Globus pallidus (tissue), 1 donor: ENCODE measurements at regions not wholly inside any gene's neighbourhood (a gene's known extent, or its start where the extent isn't known, plus 50 kb on each side); places are given as distances from the start of the nearest gene placed in this dataset.

Experiments used
- DNase-seq: peaks from one replicate; pipeline ENCODE4 v3.0.0-alpha.2; 2015; ENCODE audit warnings: low spot score

GRCh38 chrY:8202837-8203236 is 1134.4 kb upstream of the TSPY4 start:
- no peak for DNase-seq

DNA sequence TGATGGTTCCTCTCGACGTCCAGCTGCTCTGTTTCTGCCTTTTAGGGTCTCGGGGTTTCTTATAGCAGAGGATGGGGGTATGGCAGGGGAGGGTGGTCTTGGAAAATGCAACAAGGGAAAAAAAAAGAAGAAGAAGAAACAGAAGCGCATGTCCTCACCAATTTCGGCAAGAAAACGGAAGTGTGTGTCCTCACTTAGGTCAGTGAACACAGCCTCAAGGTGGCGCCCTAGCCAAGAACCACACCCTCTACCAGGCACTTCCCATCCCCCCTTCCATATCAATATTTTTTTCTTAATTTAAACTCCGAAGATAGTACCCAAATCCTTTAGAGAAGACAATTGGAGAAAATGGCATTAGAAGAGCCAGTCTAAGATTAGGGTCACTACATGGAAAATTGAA is 1096.1 kb upstream of the TSPY4 start:
- DNase-seq = no peak

DNA sequence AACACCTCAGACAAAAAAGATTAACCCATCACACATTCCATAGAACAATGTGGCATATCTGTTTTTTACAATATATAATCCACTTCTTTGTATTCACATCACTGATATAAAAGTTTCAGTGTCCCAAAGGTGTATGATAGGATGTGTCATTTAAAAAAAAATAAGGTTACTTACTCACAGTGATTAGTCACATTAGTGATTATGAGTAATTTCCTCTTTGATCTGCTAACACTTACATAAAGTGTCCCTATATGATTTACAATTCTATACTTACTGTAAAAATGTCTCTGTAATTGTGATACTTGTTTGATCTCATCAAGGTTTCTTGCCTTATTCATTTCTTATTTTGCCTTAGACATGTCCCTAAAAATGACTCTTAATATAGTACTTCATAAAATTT is 1063.5 kb upstream of the TSPY4 start:
- no peak for DNase-seq

DNA sequence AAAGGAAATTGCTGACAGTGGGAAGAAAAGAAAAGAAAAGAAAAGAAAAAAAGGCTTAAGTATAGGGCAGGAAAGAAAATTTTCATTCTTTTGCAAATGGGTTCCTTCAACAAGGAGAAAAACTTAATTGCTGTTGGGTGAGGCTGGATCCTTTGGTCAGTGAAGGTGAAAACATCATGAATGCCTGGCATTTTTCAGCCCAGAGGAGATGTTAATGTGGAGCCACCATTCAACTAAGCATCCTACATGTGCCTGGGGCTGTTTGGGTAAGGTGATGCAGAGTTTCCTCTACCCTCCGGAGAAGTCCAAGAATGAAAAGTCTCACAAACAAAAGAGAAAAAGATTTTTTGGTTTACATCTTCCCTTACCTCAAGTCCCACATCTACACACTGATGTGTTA is 1032.2 kb upstream of the TSPY4 start:
- DNase-seq = no peak

DNA sequence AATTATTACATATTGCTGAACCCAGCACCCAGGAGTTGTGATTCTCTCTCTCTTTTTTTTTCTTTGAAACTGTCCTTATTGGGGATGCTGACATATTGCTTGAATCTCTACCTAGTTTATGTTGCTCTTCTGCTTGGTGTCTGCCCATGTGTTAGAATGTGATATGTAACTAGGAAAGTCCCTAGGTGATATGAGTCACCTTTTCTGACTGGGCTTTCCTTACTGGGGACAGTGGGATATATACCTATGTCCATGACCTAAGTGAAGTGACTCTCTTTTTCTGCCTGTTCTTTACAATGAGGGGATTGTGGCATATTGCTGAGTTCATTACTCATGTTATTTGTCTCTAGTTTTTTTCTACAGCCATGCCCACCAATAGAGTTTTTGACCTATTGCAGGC is 1013.2 kb upstream of the TSPY4 start:
- DNase-seq = no peak

- DNase-seq = no peak
Observed at GRCh38 chrY:8326944-8327343, 1010.3 kb upstream of the TSPY4 start.

DNA sequence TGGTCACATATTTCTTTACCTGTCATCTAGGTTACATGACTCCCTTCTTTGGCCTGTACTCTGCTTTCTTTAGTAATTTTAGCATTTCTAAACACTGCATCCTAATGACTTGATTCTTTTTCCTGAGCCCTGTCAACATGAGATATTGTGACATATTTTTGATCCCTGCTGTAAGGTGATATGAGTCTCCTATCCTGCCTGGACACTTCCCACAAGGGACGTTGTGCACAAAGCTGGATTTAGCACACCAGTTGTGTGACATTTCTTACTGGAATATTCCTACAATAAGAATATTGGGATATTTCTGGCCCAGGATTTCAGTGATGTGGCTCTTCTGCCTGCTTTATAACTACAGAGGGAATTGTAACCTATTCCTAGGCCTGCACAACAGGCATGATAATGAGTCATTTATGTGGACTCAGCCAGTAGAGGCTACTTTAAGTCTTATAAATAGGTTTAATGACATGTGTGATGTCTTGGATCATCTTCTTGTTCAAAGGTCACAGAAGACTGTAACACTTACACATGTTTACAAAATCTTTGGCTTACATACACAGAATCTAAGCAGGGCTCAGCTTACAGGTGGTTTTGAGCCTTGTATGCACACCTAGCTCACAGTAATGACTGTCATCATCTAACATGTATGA is 1009.4 kb upstream of the TSPY4 start:
- no peak for DNase-seq

DNA sequence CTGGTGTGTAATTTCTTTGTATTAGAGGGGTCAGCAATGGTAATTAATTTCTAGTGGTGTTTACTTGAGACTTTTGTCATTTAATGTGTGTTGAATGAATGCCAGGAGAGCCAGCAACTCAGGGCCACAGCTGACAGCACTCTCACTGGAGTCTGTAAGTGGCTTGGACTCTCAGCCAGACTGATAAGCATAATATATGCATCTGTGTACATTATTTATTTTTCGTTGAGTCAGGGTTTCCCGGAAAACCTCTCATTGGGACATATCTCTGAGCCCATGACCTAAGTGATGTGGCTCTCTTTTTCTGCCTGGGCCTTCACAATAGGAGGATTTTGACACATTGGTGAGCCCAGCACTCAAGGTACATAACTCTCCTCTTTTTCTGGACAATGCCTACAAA is 1007.8 kb upstream of the TSPY4 start:
- no peak for DNase-seq

- DNase-seq = no peak
Observed at GRCh38 chrY:8329929-8330328, 1007.3 kb upstream of the TSPY4 start.

GRCh38 chrY:8333328-8333727 is 1003.9 kb upstream of the TSPY4 start:
- DNase-seq = no peak

GRCh38 chrY:8335299-8335835 is 1001.9 kb upstream of the TSPY4 start:
- DNase-seq = no peak

GRCh38 chrY:8336112-8336774 is 1001.0 kb upstream of the TSPY4 start:
- no peak for DNase-seq

DNA sequence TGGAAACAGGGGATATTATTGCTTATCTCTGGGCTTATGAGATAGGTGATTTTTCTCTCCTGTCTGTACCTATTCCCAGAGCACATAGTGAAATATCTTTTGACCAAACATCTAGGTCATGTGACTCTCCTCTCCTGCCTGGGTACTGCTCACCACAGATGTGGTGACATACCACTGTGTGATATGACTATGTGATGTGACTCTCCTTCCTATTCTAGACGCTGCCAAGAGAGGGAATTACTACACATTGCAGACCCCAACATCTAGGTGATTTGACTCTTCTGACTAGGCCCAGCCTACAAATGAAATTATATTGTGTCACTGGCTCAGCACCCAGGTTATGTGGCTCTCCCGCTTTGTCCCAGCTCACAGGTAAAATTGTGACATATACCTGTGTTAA is 996.3 kb upstream of the TSPY4 start:
- DNase-seq = no peak

DNA sequence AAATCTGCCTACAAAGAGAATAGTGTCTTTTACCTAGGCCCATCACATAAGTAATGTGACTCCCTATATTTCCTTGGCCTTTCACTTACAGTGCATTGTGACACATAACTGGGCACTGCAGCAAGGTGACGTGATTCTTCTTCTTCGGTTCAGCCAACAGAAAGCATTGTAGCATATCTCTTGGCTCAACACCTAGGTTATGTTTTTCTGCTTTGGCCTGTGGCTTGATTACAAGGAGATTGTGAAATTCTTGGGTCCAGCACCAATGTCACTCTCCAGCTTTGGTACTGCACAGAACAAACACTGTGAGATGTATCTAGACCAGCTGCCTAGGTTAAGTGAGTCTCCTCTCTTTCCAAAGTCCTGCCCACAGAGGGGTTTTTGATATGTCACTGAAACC is 995.1 kb upstream of the TSPY4 start:
- no peak for DNase-seq

GRCh38 chrY:8351241-8351640 is 986.0 kb upstream of the TSPY4 start:
- DNase-seq = no peak

DNA sequence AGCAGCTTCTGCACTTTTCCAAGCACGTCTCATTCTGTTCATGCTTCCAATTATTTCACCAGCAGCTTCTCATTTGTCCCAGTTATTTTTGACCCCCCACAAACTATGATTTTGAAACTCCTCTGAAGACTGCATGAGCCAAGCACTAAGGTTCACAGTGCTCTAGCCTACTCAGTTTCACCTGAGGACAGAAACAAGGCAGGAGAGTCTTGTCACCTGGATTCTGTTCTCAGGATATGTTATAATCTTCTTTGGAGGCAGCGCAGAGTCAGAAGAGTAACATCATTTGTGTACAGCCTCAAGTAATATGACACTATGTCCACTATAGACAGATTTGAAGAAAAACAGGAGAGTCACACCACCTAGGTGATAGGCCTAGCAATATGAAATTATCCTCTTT is 985.1 kb upstream of the TSPY4 start:
- no peak for DNase-seq

GRCh38 chrY:8358161-8358560 is 979.1 kb upstream of the TSPY4 start:
- DNase-seq = no peak

- no peak for DNase-seq
Observed at GRCh38 chrY:8361715-8362114, 975.5 kb upstream of the TSPY4 start.

GRCh38 chrY:8377491-8377890 is 959.8 kb upstream of the TSPY4 start:
- no peak for DNase-seq

- DNase-seq = no peak
Observed at GRCh38 chrY:8379800-8380199, 957.5 kb upstream of the TSPY4 start.

- DNase-seq = no peak
Observed at GRCh38 chrY:8381425-8381824, 955.8 kb upstream of the TSPY4 start.

GRCh38 chrY:8386053-8386452 is 951.2 kb upstream of the TSPY4 start:
- no peak for DNase-seq

- DNase-seq = no peak
Observed at GRCh38 chrY:8388512-8388911, 948.8 kb upstream of the TSPY4 start.

- no peak for DNase-seq
Observed at GRCh38 chrY:8390310-8390709, 947.0 kb upstream of the TSPY4 start.
